ENCODE measurements at regions not wholly inside any gene's neighbourhood (a gene's known extent, or its start where the extent isn't known, plus 50 kb on each side); places are given as distances from the start of the nearest gene placed in this dataset.

DNA sequence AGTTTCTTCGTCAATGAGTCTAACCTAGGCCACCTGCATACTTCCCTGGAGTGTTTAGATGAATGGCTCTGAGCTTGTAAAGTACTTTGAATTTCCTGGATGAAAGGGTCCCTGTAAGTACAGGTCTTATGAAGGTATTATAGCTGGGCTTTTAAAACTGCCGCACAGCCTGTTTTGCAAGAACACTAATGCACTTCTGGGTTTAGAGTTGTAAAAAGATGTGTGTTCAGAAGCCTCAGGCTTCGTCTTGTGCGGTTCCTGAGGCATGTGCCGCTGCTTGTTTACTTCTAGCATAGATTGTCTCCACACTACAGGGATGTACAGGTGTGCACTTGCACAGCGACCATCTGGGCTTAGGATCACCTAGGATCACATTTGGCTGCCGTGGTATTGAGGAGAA, 324.5 kb downstream of the SOX4 start:
- DNase-seq (no peak), ATAC-seq (replicated peaks in 1 of 4) (no peak)
- Mint-ChIP-seq H3K4me3 (no peak overlapping the region), H3K9me3 (no peaks in the 10 kb centered on the region), H3K27ac (peak overlapping the region in 1 of 2 donors; percentile 41), H3K36me3 (no peaks in the 10 kb centered on the region), H3K4me1 (peaks cover 20 to 26% (median 24%) of the 10 kb centered on the region in 3 donors), H3K27me3 (no peaks in the 10 kb centered on the region)
- no peaks in the 10 kb centered on the region for H3K9me3 ChIP-seq
- H3K27ac ChIP-seq (ENCODE audit: low read length): no peak overlapping the region
- H3K4me1 ChIP-seq (ENCODE audit: control insufficient read depth in 1 of 2, extremely low read depth in 1 of 2, insufficient read depth in 2 of 2, low read length in 2 of 2): peaks cover 0 to 25% of the 10 kb centered on the region in 2 experiments
- H3K4me3 ChIP-seq (ENCODE audit: control insufficient read depth in 1 of 2, extremely low read depth in 1 of 2, low read length in 1 of 2): no peak overlapping the region
- ChIA-PET CTCF (no interaction called here), POLR2A (no interaction called here)
- 50% methylated on average over 5 of the region's 7 CpGs for WGBS (ENCODE audit: insufficient coverage)
- H3K27me3 ChIP-seq (replicated peaks in 1 of 2; ENCODE audit: control insufficient read depth in 2 of 2, extremely low read depth in 1 of 2, insufficient read depth in 2 of 2, low read length in 1 of 2): no peaks in the 10 kb centered on the region
- H3K36me3 ChIP-seq (ENCODE audit: control insufficient read depth in 2 of 2, extremely low read depth in 1 of 2, insufficient read depth in 1 of 2, low read length in 1 of 2): no peaks in the 10 kb centered on the region

DNA sequence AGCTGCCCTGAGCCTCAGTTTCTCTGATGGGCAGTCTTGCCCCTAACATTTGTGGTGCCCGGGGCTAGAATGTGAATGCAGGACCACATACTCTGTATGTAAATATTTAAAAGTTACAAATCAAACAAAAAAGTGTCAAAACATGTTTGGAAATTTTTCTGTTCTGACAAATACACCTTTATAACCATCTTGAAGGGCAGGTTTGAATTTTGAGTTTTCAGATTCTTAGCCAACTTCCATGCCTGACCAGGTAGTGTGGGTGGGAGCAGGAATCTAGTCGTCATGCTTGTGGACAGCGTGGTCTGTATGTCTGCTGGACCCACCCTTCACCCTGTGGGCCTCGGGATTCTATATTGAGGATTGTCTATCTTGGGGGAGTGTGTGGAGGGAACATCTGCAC, 325.1 kb downstream of the SOX4 start:
- no peak overlapping the region for H3K4me3 ChIP-seq (ENCODE audit: control insufficient read depth in 1 of 2, extremely low read depth in 1 of 2, low read length in 1 of 2)
- ChIA-PET CTCF (no interaction called here), POLR2A (no interaction called here)
- ATAC-seq (replicated peaks in 1 of 4): no peak
- peaks cover 16 to 23% (median 20%) of the 10 kb centered on the region in 3 donors for H3K4me1 Mint-ChIP-seq
- DNase-seq: no peak
- H3K36me3 ChIP-seq (ENCODE audit: control insufficient read depth in 2 of 2, extremely low read depth in 1 of 2, insufficient read depth in 1 of 2, low read length in 1 of 2): no peaks in the 10 kb centered on the region
- no peak overlapping the region for H3K4me3 Mint-ChIP-seq
- H3K27ac Mint-ChIP-seq: no peak overlapping the region
- H3K4me1 ChIP-seq (ENCODE audit: control insufficient read depth in 1 of 2, extremely low read depth in 1 of 2, insufficient read depth in 2 of 2, low read length in 2 of 2): peaks cover 0 to 25% of the 10 kb centered on the region in 2 experiments
- no peaks in the 10 kb centered on the region for H3K9me3 ChIP-seq
- H3K27me3 ChIP-seq (replicated peaks in 1 of 2; ENCODE audit: control insufficient read depth in 2 of 2, extremely low read depth in 1 of 2, insufficient read depth in 2 of 2, low read length in 1 of 2): no peaks in the 10 kb centered on the region
- 90% methylated on average over 3 of the region's 4 CpGs for WGBS (ENCODE audit: insufficient coverage)
- no peak overlapping the region for H3K27ac ChIP-seq (ENCODE audit: low read length)
- H3K9me3 Mint-ChIP-seq: no peaks in the 10 kb centered on the region
- no peaks in the 10 kb centered on the region for H3K27me3 Mint-ChIP-seq
- H3K36me3 Mint-ChIP-seq: no peaks in the 10 kb centered on the region

DNA sequence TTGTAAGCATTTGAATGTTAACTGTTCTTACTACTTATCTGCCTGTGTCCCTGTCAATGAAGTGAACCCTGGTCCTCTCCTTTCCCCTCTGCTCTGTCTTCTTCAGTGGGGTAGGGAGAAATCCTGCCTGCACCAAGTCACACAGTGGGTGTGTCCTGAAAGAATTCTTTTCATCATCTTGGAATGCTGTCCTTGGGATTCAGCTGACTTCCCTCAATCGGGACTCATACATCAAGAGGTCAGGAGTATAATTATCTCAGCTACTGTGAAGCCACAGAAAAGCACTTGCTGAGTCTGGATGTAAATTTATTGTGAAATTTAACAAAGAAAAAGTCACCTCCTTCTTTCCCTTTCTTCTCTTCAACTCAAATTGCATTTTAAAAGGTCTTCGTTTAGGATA, 328.5 kb downstream of the SOX4 start:
- Histone ChIP-seq H3K27ac (ENCODE audit: low read length) (no peak overlapping the region), H3K9me3 (no peaks in the 10 kb centered on the region), H3K36me3 (ENCODE audit: control insufficient read depth in 2 of 2, extremely low read depth in 1 of 2, insufficient read depth in 1 of 2, low read length in 1 of 2) (no peaks in the 10 kb centered on the region), H3K4me1 (ENCODE audit: control insufficient read depth in 1 of 2, extremely low read depth in 1 of 2, insufficient read depth in 2 of 2, low read length in 2 of 2) (peaks cover 4 to 35% of the 10 kb centered on the region in 2 experiments), H3K27me3 (replicated peaks in 1 of 2; ENCODE audit: control insufficient read depth in 2 of 2, extremely low read depth in 1 of 2, insufficient read depth in 2 of 2, low read length in 1 of 2) (no peaks in the 10 kb centered on the region), H3K4me3 (ENCODE audit: control insufficient read depth in 1 of 2, extremely low read depth in 1 of 2, low read length in 1 of 2) (no peak overlapping the region)
- DNase-seq (no peak), ATAC-seq (replicated peaks in 1 of 4) (no peak)
- H3K4me1 Mint-ChIP-seq: peaks cover 0 to 8% (median 5%) of the 10 kb centered on the region in 3 donors
- WGBS (ENCODE audit: insufficient coverage): no CpG with 5 or more reads among the region's 2 CpGs
- ChIA-PET CTCF (no interaction called here), POLR2A (no interaction called here)
- H3K36me3 Mint-ChIP-seq: no peaks in the 10 kb centered on the region
- H3K4me3 Mint-ChIP-seq: no peak overlapping the region
- H3K27ac Mint-ChIP-seq: no peak overlapping the region
- H3K9me3 Mint-ChIP-seq: peaks cover 0 to 7% (median 4%) of the 10 kb centered on the region in 3 donors
- no peaks in the 10 kb centered on the region for H3K27me3 Mint-ChIP-seq

DNA sequence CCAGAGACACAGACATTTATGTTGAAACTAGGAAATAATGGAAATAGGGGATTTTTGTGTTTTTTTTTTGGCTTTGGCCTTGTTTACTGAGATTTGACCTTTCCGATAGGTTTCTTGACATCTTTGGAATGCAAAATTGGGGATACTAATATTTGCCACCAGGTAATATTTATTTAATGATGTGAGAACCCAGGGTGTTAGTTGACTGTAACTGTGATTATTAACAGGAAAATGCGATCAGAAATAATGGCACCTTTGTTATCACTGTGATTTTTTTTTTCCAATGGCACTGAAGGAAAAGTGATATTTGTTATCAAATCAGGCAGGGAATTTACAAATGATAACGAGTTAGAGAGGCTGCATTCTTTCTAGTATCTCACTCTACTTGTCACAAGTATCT, 330.5 kb downstream of the SOX4 start:
- Mint-ChIP-seq H3K27ac (no peak overlapping the region), H3K4me1 (peaks cover 0 to 19% (median 2%) of the 10 kb centered on the region in 3 donors), H3K27me3 (no peaks in the 10 kb centered on the region), H3K36me3 (no peaks in the 10 kb centered on the region), H3K9me3 (peaks cover 0 to 7% (median 4%) of the 10 kb centered on the region in 3 donors), H3K4me3 (no peak overlapping the region)
- WGBS (ENCODE audit: insufficient coverage): 82% methylated on average over 2 of the region's 3 CpGs
- DNase-seq (no peak), ATAC-seq (replicated peaks in 1 of 4) (no peak)
- ChIA-PET CTCF (no interaction called here), POLR2A (no interaction called here)
- no peaks in the 10 kb centered on the region for H3K36me3 ChIP-seq (ENCODE audit: control insufficient read depth in 2 of 2, extremely low read depth in 1 of 2, insufficient read depth in 1 of 2, low read length in 1 of 2)
- no peak overlapping the region for H3K4me3 ChIP-seq (ENCODE audit: control insufficient read depth in 1 of 2, extremely low read depth in 1 of 2, low read length in 1 of 2)
- peaks cover 4 to 33% of the 10 kb centered on the region in 2 experiments for H3K4me1 ChIP-seq (ENCODE audit: control insufficient read depth in 1 of 2, extremely low read depth in 1 of 2, insufficient read depth in 2 of 2, low read length in 2 of 2)
- no peak overlapping the region for H3K27ac ChIP-seq (ENCODE audit: low read length)
- H3K9me3 ChIP-seq: no peaks in the 10 kb centered on the region
- H3K27me3 ChIP-seq (replicated peaks in 1 of 2; ENCODE audit: control insufficient read depth in 2 of 2, extremely low read depth in 1 of 2, insufficient read depth in 2 of 2, low read length in 1 of 2): no peaks in the 10 kb centered on the region

DNA sequence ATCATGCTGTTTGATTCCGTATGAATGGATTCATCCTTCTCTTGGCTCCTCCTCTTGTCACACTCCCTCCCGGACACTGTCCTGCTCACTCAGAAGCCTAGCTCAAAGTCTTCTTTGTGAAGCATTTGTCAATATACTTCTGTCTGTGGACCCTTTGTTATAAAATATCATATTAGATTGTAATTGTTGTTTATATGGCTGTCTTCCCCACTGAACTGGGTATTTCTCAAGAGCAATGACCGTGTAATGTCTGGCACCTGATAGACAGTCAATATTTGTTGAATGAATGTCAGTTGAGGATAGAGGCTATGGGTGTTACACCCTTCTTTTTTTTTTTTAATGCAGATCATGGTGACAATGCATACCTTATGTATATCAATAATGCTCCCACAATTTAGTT, 335.3 kb downstream of the SOX4 start:
- no peak overlapping the region for H3K4me3 ChIP-seq (ENCODE audit: control insufficient read depth in 1 of 2, extremely low read depth in 1 of 2, low read length in 1 of 2)
- Mint-ChIP-seq H3K27me3 (no peaks in the 10 kb centered on the region), H3K27ac (no peak overlapping the region), H3K9me3 (peaks cover 4 to 7% (median 4%) of the 10 kb centered on the region in 3 donors), H3K36me3 (no peaks in the 10 kb centered on the region), H3K4me3 (no peak overlapping the region), H3K4me1 (peaks cover 0 to 19% (median 2%) of the 10 kb centered on the region in 3 donors)
- ChIA-PET POLR2A (no interaction called here), CTCF (no interaction called here)
- ATAC-seq (replicated peaks in 1 of 4) (no peak), DNase-seq (no peak)
- H3K36me3 ChIP-seq (ENCODE audit: control insufficient read depth in 2 of 2, extremely low read depth in 1 of 2, insufficient read depth in 1 of 2, low read length in 1 of 2): peaks cover 0 to 2% of the 10 kb centered on the region in 2 donors
- H3K9me3 ChIP-seq: no peaks in the 10 kb centered on the region
- no peaks in the 10 kb centered on the region for H3K27me3 ChIP-seq (replicated peaks in 1 of 2; ENCODE audit: control insufficient read depth in 2 of 2, extremely low read depth in 1 of 2, insufficient read depth in 2 of 2, low read length in 1 of 2)
- peaks cover 4 to 31% of the 10 kb centered on the region in 2 experiments for H3K4me1 ChIP-seq (ENCODE audit: control insufficient read depth in 1 of 2, extremely low read depth in 1 of 2, insufficient read depth in 2 of 2, low read length in 2 of 2)
- WGBS (ENCODE audit: insufficient coverage): 83% methylated on average over 1 of the region's 3 CpGs
- H3K27ac ChIP-seq (ENCODE audit: low read length): no peak overlapping the region

DNA sequence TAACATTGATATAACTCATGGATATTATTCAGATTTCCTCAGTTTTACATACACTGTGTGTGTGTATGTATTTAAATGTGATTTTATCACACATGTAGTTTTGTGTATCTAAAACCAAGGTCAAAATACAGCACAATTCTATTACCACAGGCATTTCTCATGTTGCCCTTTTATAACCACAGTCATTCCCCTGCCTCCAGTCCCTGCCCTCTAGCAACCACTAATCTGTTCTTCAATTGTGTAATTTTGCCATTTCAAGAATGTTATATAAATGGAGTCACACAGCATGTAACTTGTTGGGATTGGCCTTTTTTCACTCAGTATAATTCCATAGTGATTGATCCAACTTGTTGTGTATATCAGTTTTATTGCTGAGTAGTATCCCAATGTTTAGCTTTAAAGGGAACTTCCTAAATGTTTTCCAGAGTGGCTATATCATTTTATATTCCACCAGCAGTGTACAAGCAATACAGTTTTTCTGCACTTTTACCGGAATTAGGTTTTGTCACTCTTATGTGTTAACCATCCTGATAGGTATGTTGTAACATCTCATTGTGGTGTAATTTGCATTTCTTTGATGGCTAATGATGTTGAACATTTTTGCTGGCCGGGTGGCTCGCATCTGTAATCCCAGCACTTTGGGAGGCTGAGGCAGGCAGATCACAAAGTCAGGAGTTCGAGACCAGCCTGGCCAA, 338.2 kb downstream of the SOX4 start:
- H3K4me1 ChIP-seq (ENCODE audit: control insufficient read depth in 1 of 2, extremely low read depth in 1 of 2, insufficient read depth in 2 of 2, low read length in 2 of 2): peaks cover 0 to 14% of the 10 kb centered on the region in 2 experiments
- CTCF ChIA-PET: no interaction called here
- DNase-seq (no peak), ATAC-seq (replicated peaks in 1 of 4) (no peak)
- no peak overlapping the region for H3K4me3 ChIP-seq (ENCODE audit: control insufficient read depth in 1 of 2, extremely low read depth in 1 of 2, low read length in 1 of 2)
- no peaks in the 10 kb centered on the region for H3K36me3 Mint-ChIP-seq
- H3K9me3 Mint-ChIP-seq: peaks cover 0 to 7% (median 0%) of the 10 kb centered on the region in 3 donors
- H3K27me3 ChIP-seq (replicated peaks in 1 of 2; ENCODE audit: control insufficient read depth in 2 of 2, extremely low read depth in 1 of 2, insufficient read depth in 2 of 2, low read length in 1 of 2): no peaks in the 10 kb centered on the region
- no peak overlapping the region for H3K27ac ChIP-seq (ENCODE audit: low read length)
- no peak overlapping the region for H3K4me3 Mint-ChIP-seq
- H3K36me3 ChIP-seq (ENCODE audit: control insufficient read depth in 2 of 2, extremely low read depth in 1 of 2, insufficient read depth in 1 of 2, low read length in 1 of 2): peaks cover 0 to 2% of the 10 kb centered on the region in 2 donors
- WGBS (ENCODE audit: insufficient coverage): 93% methylated on average over 3 of the region's 4 CpGs
- no peaks in the 10 kb centered on the region for H3K27me3 Mint-ChIP-seq
- peaks cover 0 to 12% (median 0%) of the 10 kb centered on the region in 3 donors for H3K4me1 Mint-ChIP-seq
- no peaks in the 10 kb centered on the region for H3K9me3 ChIP-seq
- no peak overlapping the region for H3K27ac Mint-ChIP-seq
- POLR2A ChIA-PET: no interaction called here

DNA sequence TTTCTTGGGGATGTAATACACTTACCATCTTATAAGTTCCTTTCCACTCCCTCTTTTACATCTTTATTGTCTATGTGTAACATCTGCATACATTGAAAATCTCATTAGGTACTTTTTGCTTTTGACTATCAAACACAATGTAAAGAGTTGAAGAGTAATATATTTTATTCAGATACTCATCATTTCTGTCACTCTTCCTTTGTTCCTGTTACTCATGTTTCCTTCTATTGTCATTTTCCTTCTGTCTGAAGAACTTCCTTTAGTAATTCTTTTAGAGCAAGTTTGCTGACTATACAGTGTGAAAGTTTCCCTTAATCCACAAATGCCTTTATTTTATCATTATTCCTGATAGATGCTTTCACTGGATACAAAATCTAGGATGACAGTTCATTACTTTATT, 339.8 kb downstream of the SOX4 start:
- ChIA-PET CTCF (no interaction called here), POLR2A (interaction anchor here in 1 of 2 donors (0.6 kb wide), 1 partner anchor 28 kb away, joined by 3 read pairs; no protein-coding TSS in a partner anchor)
- H3K27me3 Mint-ChIP-seq: no peaks in the 10 kb centered on the region
- Histone ChIP-seq H3K9me3 (no peaks in the 10 kb centered on the region), H3K4me1 (ENCODE audit: control insufficient read depth in 1 of 2, extremely low read depth in 1 of 2, insufficient read depth in 2 of 2, low read length in 2 of 2) (no peaks in the 10 kb centered on the region), H3K27ac (ENCODE audit: low read length) (no peak overlapping the region), H3K27me3 (replicated peaks in 1 of 2; ENCODE audit: control insufficient read depth in 2 of 2, extremely low read depth in 1 of 2, insufficient read depth in 2 of 2, low read length in 1 of 2) (no peaks in the 10 kb centered on the region), H3K4me3 (ENCODE audit: control insufficient read depth in 1 of 2, extremely low read depth in 1 of 2, low read length in 1 of 2) (no peak overlapping the region), H3K36me3 (ENCODE audit: control insufficient read depth in 2 of 2, extremely low read depth in 1 of 2, insufficient read depth in 1 of 2, low read length in 1 of 2) (peaks cover 0 to 2% of the 10 kb centered on the region in 2 donors)
- H3K27ac Mint-ChIP-seq: no peak overlapping the region
- no peaks in the 10 kb centered on the region for H3K36me3 Mint-ChIP-seq
- peaks cover 0 to 7% (median 0%) of the 10 kb centered on the region in 3 donors for H3K9me3 Mint-ChIP-seq
- no peak for DNase-seq
- no peak overlapping the region for H3K4me3 Mint-ChIP-seq
- H3K4me1 Mint-ChIP-seq: no peaks in the 10 kb centered on the region
- ATAC-seq (replicated peaks in 1 of 4): no peak

Data from T-cell (primary cell).